ENCODE measurements at regions not wholly inside any gene's neighbourhood (a gene's known extent, or its start where the extent isn't known, plus 50 kb on each side); places are given as distances from the start of the nearest gene placed in this dataset.

DNA sequence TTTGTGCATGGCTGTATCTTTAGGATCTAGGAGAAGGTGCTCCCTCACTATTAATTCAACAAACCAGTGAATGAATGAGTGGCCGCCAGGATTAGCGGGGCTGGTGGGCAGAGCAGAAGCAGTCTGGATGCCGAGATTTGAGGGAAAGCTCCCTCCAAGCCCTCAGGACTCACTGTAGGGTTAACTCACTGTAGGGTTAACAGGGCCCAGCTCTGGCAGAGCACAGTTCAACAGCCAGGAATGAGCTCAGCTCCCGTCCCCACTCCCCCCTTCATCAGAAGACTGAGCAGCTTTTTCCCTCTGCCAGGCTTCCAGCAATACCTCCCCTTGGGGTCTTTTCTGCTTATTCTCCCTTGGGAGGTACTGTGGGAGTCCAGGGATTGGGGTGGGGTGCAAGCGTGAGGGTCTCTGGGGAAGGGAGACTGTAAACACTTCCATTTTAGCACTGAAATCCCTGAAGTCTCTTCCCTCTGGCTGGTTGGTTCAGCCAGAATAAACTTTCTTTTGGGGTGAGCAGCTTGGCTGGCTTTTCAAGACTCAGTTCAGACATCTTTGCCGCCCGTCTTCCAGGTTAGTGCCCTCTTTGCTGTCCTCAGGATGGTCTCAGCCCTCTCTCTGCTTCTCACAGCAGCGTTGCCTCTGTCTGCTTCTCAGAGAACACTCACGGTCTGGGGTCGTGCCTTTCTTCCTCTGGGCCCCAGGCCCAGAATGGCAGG, 53.7 kb upstream of the WSB1 start:
- TF ChIP-seq RAD21 (IDR thresholded peaks at IDR 0.05) (no peak), FOXA2 (IDR thresholded peaks at IDR 0.05) (no peak), YY1 (IDR thresholded peaks at IDR 0.05) (no peak), HNF4A (conservative IDR thresholded peaks at IDR 0.05) (no peak)
- TF ChIP-seq, protein P1, sequence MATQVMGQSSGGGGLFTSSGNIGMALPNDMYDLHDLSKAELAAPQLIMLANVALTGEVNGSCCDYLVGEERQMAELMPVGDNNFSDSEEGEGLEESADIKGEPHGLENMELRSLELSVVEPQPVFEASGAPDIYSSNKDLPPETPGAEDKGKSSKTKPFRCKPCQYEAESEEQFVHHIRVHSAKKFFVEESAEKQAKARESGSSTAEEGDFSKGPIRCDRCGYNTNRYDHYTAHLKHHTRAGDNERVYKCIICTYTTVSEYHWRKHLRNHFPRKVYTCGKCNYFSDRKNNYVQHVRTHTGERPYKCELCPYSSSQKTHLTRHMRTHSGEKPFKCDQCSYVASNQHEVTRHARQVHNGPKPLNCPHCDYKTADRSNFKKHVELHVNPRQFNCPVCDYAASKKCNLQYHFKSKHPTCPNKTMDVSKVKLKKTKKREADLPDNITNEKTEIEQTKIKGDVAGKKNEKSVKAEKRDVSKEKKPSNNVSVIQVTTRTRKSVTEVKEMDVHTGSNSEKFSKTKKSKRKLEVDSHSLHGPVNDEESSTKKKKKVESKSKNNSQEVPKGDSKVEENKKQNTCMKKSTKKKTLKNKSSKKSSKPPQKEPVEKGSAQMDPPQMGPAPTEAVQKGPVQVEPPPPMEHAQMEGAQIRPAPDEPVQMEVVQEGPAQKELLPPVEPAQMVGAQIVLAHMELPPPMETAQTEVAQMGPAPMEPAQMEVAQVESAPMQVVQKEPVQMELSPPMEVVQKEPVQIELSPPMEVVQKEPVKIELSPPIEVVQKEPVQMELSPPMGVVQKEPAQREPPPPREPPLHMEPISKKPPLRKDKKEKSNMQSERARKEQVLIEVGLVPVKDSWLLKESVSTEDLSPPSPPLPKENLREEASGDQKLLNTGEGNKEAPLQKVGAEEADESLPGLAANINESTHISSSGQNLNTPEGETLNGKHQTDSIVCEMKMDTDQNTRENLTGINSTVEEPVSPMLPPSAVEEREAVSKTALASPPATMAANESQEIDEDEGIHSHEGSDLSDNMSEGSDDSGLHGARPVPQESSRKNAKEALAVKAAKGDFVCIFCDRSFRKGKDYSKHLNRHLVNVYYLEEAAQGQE (IDR thresholded peaks at IDR 0.05), result no peak
- TF ChIP-seq, protein P2, sequence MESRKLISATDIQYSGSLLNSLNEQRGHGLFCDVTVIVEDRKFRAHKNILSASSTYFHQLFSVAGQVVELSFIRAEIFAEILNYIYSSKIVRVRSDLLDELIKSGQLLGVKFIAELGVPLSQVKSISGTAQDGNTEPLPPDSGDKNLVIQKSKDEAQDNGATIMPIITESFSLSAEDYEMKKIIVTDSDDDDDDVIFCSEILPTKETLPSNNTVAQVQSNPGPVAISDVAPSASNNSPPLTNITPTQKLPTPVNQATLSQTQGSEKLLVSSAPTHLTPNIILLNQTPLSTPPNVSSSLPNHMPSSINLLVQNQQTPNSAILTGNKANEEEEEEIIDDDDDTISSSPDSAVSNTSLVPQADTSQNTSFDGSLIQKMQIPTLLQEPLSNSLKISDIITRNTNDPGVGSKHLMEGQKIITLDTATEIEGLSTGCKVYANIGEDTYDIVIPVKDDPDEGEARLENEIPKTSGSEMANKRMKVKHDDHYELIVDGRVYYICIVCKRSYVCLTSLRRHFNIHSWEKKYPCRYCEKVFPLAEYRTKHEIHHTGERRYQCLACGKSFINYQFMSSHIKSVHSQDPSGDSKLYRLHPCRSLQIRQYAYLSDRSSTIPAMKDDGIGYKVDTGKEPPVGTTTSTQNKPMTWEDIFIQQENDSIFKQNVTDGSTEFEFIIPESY (IDR thresholded peaks at IDR 0.05), result no peak
- Histone ChIP-seq H3K4me1 (ENCODE audit: control insufficient read depth in 4 of 4, insufficient read depth in 4 of 4, low read length in 3 of 4) (peaks cover 7 to 19% (median 11%) of the 10 kb centered on the region in 4 donors), H3K27me3 (ENCODE audit: control insufficient read depth in 4 of 4, insufficient read depth in 4 of 4, low read length in 3 of 4) (no peaks in the 10 kb centered on the region), H3K36me3 (ENCODE audit: control insufficient read depth in 4 of 4, insufficient read depth in 3 of 4, low read depth in 1 of 4, low read length in 3 of 4) (no peaks in the 10 kb centered on the region), H3K9me3 (ENCODE audit: control insufficient read depth in 4 of 4, low read length in 3 of 4) (no peaks in the 10 kb centered on the region), H3K27ac (ENCODE audit: low read depth in 1 of 2, low read length in 2 of 2) (no peak overlapping the region), H3K9ac (ENCODE audit: low read depth in 1 of 2, low read length in 2 of 2) (no peak overlapping the region), H3K4me3 (ENCODE audit: low read depth in 1 of 3, low read length in 3 of 3) (no peak overlapping the region)
- 81% methylated on average over 10 of the region's 10 CpGs for WGBS
- no peak for DNase-seq (ENCODE audit: low spot score)

DNA sequence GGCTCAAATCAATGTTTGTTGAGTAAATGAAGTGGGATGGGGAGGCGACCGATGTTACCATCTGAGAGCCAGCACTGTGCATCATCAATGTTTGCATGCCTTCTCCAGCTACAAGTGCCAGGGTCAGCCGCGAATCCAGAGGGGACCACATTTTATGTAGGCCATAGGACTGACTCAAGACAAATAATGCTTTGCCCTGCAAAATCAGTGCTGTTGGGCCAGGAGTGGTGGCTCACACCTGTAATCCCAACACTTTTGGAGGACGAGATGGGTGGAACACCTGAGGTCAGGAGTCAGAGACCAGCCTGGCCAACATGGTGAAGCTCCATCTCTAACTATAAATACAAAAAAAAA, 53.1 kb upstream of the WSB1 start:
- no peak overlapping the region for H3K27ac ChIP-seq (ENCODE audit: low read depth in 1 of 2, low read length in 2 of 2)

More for the DNA sequence above, 53.1 kb upstream of the WSB1 start:
- H3K9me3 ChIP-seq (ENCODE audit: control insufficient read depth in 4 of 4, low read length in 3 of 4), result no peaks in the 10 kb centered on the region
- 62% methylated on average over 5 of the region's 5 CpGs for WGBS
- H3K9ac ChIP-seq (ENCODE audit: low read depth in 1 of 2, low read length in 2 of 2), result no peak overlapping the region
- H3K4me3 ChIP-seq (ENCODE audit: low read depth in 1 of 3, low read length in 3 of 3), result no peak overlapping the region
- no peaks in the 10 kb centered on the region for H3K27me3 ChIP-seq (ENCODE audit: control insufficient read depth in 4 of 4, insufficient read depth in 4 of 4, low read length in 3 of 4)
- no peak for TF ChIP-seq HNF4A (conservative IDR thresholded peaks at IDR 0.05)
- no peak for TF ChIP-seq TAF1 (conservative IDR thresholded peaks at IDR 0.05)
- no peak for TF ChIP-seq SP1 (IDR thresholded peaks at IDR 0.05)
- TF ChIP-seq, protein P3, sequence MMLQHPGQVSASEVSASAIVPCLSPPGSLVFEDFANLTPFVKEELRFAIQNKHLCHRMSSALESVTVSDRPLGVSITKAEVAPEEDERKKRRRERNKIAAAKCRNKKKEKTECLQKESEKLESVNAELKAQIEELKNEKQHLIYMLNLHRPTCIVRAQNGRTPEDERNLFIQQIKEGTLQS (IDR thresholded peaks at IDR 0.05), result no peak
- TF ChIP-seq, protein P1 (IDR thresholded peaks at IDR 0.05), result no peak
- TF ChIP-seq, protein P4, sequence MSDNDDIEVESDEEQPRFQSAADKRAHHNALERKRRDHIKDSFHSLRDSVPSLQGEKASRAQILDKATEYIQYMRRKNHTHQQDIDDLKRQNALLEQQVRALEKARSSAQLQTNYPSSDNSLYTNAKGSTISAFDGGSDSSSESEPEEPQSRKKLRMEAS (IDR thresholded peaks at IDR 0.05), result no peak
- TF ChIP-seq, protein P2 (IDR thresholded peaks at IDR 0.05), result no peak
- TF ChIP-seq FOXA1 (IDR thresholded peaks at IDR 0.05), result no peak
- TF ChIP-seq, protein P5, sequence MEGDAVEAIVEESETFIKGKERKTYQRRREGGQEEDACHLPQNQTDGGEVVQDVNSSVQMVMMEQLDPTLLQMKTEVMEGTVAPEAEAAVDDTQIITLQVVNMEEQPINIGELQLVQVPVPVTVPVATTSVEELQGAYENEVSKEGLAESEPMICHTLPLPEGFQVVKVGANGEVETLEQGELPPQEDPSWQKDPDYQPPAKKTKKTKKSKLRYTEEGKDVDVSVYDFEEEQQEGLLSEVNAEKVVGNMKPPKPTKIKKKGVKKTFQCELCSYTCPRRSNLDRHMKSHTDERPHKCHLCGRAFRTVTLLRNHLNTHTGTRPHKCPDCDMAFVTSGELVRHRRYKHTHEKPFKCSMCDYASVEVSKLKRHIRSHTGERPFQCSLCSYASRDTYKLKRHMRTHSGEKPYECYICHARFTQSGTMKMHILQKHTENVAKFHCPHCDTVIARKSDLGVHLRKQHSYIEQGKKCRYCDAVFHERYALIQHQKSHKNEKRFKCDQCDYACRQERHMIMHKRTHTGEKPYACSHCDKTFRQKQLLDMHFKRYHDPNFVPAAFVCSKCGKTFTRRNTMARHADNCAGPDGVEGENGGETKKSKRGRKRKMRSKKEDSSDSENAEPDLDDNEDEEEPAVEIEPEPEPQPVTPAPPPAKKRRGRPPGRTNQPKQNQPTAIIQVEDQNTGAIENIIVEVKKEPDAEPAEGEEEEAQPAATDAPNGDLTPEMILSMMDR (IDR thresholded peaks at IDR 0.05; ENCODE audit: low read depth, low read length, missing input control), result no peak
- TF ChIP-seq RXRA (IDR thresholded peaks at IDR 0.05), result no peak
- no peak for TF ChIP-seq FOXA2 (IDR thresholded peaks at IDR 0.05)
- no peak for TF ChIP-seq GABPA (IDR thresholded peaks at IDR 0.05 in 1 of 2, conservative IDR thresholded peaks at IDR 0.05 in 1 of 2)
- TF ChIP-seq RAD21 (IDR thresholded peaks at IDR 0.05), result no peak
- no peak for TF ChIP-seq JUND (IDR thresholded peaks at IDR 0.05)
- TF ChIP-seq NR2F2 (IDR thresholded peaks at IDR 0.05), result no peak
- no peak for TF ChIP-seq EGR1 (IDR thresholded peaks at IDR 0.05; ENCODE audit: low read depth in 2 of 2)
- TF ChIP-seq YY1 (IDR thresholded peaks at IDR 0.05), result no peak
- no peak for TF ChIP-seq HNF4G (IDR thresholded peaks at IDR 0.05)
- peaks cover 8 to 25% (median 15%) of the 10 kb centered on the region in 4 donors for H3K4me1 ChIP-seq (ENCODE audit: control insufficient read depth in 4 of 4, insufficient read depth in 4 of 4, low read length in 3 of 4)
- DNase-seq (ENCODE audit: low spot score), result no peak
- H3K36me3 ChIP-seq (ENCODE audit: control insufficient read depth in 4 of 4, insufficient read depth in 3 of 4, low read depth in 1 of 4, low read length in 3 of 4), result no peaks in the 10 kb centered on the region

All from liver (tissue), 8 donors.